ENCODE measurements at regions not wholly inside any gene's neighbourhood (a gene's known extent, or its start where the extent isn't known, plus 50 kb on each side); places are given as distances from the start of the nearest gene placed in this dataset.
A peak's percentile ranks its signal among the peaks of the same experiment; 100 is the strongest.

- intact Hi-C loops (cut with DNase I), result no loop called here
- TF ChIP-seq CTCF (IDR thresholded peaks at IDR 0.05), result no peak
Observed at GRCh38 chr1:91171898-91172297, 150.1 kb upstream of the ZNF644 start.

DNA sequence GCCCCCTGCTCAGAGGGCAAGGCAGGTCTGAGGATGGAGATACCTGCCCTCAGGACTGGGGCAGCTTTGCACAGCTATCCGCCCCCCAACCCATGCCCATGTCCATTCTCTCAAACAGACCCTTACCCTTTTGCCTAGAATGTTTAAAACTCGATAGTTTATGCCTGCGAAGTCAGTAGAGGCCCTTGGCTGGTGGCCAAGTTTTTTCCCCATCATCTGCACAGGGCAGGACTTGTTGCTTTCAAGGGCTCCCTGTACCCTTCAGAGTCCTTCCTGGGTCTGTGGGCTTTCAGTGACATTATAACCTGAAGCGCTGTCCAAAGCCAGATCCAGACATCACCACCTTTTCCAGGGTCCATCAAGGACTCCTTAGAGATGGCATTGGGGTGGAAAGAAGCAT is 148.7 kb upstream of the ZNF644 start:
- DNase-seq (ENCODE audit: low spot score in 2 of 2), result no peak
- intact Hi-C loops (cut with DNase I), result no loop called here
- Histone ChIP-seq H3K4me3 (no peak overlapping the region), H3K27ac (no peak overlapping the region), H3K27me3 (no peaks in the 10 kb centered on the region), H3K4me1 (no peaks in the 10 kb centered on the region), H3K9me3 (no peaks in the 10 kb centered on the region), H3K36me3 (no peaks in the 10 kb centered on the region)
- TF ChIP-seq CTCF (IDR thresholded peaks at IDR 0.05), result no peak

More at GRCh38 chr1:91171898-91172297, 150.1 kb upstream of the ZNF644 start:
- H3K27me3 ChIP-seq, result no peaks in the 10 kb centered on the region
- no peaks in the 10 kb centered on the region for H3K9me3 ChIP-seq
- DNase-seq (ENCODE audit: low spot score in 2 of 2), result no peak
- no peaks in the 10 kb centered on the region for H3K36me3 ChIP-seq
- H3K27ac ChIP-seq, result no peak overlapping the region
- no peak overlapping the region for H3K4me3 ChIP-seq
- H3K4me1 ChIP-seq, result no peaks in the 10 kb centered on the region

- Histone ChIP-seq H3K9me3 (no peaks in the 10 kb centered on the region), H3K27me3 (no peaks in the 10 kb centered on the region), H3K27ac (no peak overlapping the region), H3K4me3 (no peak overlapping the region), H3K36me3 (no peaks in the 10 kb centered on the region), H3K4me1 (no peaks in the 10 kb centered on the region)
- DNase-seq (ENCODE audit: low spot score in 2 of 2), result no peak
- TF ChIP-seq CTCF (IDR thresholded peaks at IDR 0.05), result peak; percentile 31 to 64 (median 51)
- intact Hi-C loops (cut with DNase I), result no loop called here
Observed at GRCh38 chr1:91166106-91166712, 144.4 kb upstream of the ZNF644 start.

DNA sequence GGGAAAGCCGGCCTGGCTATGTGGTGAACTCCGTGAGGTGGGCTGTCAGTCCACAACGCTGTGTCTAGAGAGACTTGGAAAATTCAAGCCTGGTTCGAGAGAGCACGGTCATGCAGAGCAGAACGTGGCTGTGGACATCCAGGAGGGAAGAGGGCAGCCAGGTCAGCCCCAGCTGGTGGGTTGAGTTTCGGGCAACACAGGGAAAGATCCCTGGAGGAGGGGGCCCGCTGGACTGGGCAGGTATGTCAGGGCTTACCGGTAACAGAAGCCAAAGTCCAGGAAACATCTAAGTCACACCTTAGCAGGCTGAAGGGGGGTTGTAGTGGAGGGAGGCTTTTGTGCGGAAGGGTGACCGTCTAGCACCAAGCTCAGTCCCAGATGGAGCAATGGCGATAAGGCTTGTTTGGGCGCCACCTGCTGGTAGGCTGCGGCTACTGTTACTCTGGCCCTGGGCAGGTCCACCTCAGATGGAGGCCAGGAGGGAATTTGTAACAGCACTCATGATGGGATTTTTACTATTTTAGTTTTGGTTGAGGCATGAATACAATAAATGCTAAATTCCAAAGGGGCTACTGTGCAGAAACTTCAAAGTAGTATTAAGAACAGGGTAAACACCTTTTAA is 143.3 kb upstream of the ZNF644 start:
- no peak overlapping the region for H3K27ac ChIP-seq
- H3K36me3 ChIP-seq, result no peaks in the 10 kb centered on the region
- H3K27me3 ChIP-seq, result no peaks in the 10 kb centered on the region
- H3K9me3 ChIP-seq, result no peaks in the 10 kb centered on the region
- DNase-seq (ENCODE audit: low spot score in 2 of 2), result peak in 1 of 2 donors; percentile 75
- no peak overlapping the region for H3K4me3 ChIP-seq
- intact Hi-C loops (cut with DNase I), result loop anchor here (1.0 to 2.0 kb wide), 2 partner anchors 1032 to 1051 kb away; no protein-coding TSS in a partner anchor
- TF ChIP-seq CTCF (IDR thresholded peaks at IDR 0.05), result peak; percentile 70 to 86 (median 79)
- H3K4me1 ChIP-seq, result no peaks in the 10 kb centered on the region

DNA sequence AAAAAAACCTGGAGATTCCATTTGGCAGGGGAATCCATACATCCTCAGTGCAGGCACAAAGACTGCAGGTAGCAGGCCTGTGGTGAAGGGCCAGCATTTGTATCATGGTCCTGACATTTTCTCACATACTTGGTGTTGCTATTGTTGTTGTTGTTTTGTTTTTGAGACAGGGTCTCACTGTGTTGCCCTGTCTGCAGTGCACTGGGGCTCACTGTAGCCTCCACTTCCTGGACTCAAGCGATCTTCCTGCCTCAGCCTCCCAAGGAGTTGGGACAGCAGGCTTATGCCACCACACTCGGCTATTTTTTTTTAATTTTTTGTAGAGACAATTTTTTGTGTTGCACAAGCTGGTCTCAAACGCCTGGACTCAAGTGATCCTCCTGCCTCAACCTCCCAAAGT is 140.8 kb upstream of the ZNF644 start:
- DNase-seq (ENCODE audit: low spot score in 2 of 2), result no peak
- Histone ChIP-seq H3K27me3 (no peaks in the 10 kb centered on the region), H3K9me3 (no peaks in the 10 kb centered on the region), H3K4me3 (no peak overlapping the region), H3K36me3 (no peaks in the 10 kb centered on the region), H3K27ac (no peak overlapping the region), H3K4me1 (no peaks in the 10 kb centered on the region)
- intact Hi-C loops (cut with DNase I), result no loop called here
- no peak for TF ChIP-seq CTCF (IDR thresholded peaks at IDR 0.05)
